ENCODE measurements at regions not wholly inside any gene's neighbourhood (a gene's known extent, or its start where the extent isn't known, plus 50 kb on each side); places are given as distances from the start of the nearest gene placed in this dataset.
"Not testable (repeated sequence)": the region's sequence is repeated elsewhere in the genome, so short reads cannot be mapped to it uniquely, and the experiment has no call there.

DNA sequence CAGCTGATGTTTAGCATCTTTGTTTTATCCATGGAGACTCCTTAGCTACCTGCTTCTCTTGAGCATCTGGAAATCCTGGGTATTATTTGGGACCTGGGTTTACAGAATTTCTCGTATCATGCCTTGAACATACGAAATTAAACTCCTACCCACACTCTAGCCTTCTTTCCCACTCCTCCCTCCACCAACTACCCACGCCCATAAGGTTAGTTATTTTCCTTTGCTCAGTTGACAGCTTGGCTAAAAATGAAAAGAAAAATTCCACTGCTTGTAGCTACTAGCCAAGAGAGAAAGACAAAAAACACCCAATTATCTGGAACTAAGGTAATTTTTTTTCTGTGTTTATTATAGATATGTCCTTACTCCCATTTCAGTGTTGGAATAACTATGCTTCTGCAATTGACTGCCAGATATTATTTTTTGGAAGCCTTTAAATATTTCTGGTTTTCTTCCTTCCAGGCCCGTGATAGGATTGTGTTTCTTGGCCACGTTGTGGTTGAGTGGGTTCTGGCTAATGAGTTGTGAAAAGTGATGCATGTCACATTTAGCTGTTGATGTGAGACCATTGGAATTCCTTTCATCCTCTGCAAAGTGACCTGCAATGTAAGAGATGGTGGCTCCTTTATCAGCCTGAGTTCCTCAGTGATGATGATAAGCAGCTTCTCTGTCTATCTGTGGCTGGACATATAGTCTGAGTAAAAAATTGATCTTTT, 308.1 kb downstream of the LRRC70 start:
- TF ChIP-seq, protein P1, sequence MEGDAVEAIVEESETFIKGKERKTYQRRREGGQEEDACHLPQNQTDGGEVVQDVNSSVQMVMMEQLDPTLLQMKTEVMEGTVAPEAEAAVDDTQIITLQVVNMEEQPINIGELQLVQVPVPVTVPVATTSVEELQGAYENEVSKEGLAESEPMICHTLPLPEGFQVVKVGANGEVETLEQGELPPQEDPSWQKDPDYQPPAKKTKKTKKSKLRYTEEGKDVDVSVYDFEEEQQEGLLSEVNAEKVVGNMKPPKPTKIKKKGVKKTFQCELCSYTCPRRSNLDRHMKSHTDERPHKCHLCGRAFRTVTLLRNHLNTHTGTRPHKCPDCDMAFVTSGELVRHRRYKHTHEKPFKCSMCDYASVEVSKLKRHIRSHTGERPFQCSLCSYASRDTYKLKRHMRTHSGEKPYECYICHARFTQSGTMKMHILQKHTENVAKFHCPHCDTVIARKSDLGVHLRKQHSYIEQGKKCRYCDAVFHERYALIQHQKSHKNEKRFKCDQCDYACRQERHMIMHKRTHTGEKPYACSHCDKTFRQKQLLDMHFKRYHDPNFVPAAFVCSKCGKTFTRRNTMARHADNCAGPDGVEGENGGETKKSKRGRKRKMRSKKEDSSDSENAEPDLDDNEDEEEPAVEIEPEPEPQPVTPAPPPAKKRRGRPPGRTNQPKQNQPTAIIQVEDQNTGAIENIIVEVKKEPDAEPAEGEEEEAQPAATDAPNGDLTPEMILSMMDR (conservative IDR thresholded peaks at IDR 0.05; ENCODE audit: low read length) = no peak
- DNase-seq (ENCODE audit: low read depth) = no peak
- no peak overlapping the region for H3K4me3 ChIP-seq (ENCODE audit: low read length)

DNA sequence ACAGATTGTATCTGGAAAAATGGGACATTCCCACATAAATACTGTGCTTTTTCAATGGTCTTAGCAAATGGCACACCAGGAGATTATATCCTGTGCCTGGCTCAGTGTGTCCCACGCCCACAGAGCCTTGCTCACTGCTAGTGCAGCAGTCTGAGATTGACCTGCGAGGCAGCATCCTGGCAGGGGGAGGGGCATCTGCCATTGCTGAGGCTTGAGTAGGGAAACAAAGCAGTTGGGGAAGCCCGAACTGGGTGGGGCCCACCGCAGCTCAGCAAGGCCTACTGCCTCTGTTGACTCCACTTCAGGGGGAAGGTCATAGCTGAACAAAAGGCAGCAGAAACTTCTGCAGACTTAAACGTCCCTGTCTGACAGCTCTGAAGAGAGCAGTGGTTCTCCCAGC, 258.7 kb downstream of the LRRC70 start:
- not testable (repeated sequence) for DNase-seq (ENCODE audit: low read depth); H3K4me3 ChIP-seq (ENCODE audit: low read length)

DNA sequence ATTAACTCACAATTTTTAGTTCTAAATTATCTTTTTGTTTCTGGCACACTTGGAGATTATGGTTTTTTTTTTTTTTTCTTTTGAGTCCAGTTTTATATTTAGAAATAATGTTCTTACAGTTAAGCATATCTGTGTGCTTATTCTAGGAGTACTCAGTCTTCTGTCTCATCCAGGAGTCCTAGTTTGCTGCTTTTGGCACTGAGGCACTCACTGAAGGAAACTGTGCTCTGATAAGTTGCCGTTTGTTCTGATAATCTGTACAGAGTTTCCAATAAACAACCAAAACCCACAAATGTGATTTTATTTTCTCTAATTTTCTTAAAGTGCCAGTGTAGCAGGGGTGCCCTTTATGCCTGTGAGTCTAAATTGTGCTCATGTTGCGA, 251.0 kb downstream of the LRRC70 start:
- H3K4me3 ChIP-seq (ENCODE audit: low read length) = no peak overlapping the region
- DNase-seq (ENCODE audit: low read depth) = no peak
- TF ChIP-seq, protein P1 (conservative IDR thresholded peaks at IDR 0.05; ENCODE audit: low read length) = no peak

DNA sequence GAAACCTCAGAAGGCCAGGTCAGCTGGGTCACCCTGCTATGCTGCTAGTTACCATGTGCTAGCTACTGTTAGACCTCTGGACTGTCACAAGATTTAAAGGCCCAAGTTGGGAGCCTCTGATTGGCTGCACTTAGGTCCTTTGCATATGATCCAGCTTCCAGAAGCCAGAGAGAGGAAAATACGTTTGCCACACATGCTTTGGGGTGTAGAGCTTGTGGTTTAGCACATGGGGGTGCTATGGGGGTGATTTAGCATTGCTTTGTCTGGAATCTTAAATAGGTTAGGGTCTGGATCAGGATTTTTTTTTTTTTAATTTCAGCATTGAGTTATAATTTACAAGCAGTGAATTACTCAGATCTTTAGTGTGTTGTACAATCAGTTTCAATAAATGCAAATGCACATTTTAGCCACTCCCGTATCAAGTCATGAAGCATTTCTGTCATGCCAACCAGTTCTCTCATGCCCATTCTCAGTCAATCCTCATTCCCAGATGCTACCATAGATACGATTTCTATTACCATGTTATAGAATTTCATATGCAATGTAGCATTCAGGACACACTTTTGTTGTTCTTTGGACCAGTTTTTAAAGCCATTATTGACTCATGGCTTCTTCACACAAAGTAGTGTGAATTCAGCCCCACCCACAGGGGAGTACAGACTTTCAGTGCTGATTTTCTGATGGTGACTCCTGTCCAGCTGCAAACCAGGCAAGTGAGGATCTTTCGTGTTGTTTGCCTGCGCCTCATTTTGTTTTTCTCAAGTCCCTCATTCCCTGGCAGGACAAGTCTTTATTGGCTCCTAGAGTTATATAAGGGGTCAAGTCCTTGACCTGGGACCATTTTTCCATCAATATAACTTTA, 250.4 kb downstream of the LRRC70 start:
- TF ChIP-seq, protein P1 (conservative IDR thresholded peaks at IDR 0.05; ENCODE audit: low read length) = no peak

DNA sequence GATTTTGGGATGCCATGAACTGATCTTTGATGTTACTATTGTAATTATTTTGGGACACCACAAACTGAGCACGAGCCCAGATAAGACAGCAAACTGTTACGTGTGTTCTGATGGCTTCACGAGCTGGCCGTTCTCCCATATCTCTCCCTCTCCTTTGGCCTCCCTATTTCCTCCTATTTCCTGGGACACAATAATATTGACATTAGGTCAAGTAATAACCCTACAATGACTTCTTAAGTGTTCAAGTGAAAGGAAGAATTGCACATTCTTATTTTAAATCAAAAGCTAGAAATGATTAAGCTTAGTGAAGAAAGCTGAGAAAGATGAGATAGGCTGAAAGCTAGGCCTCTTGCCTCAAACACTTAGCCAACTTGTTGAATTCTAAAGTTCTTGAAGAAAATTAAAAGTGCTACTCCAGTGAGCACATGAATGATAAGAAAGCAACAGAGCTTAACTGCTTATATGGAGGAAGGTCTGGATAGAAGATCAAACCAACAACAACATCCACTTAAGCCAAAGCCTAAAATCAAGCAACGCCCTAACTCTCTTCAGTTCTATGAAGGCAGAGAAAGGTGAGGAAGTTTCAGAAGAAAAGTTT, 247.1 kb downstream of the LRRC70 start:
- no peak for DNase-seq (ENCODE audit: low read depth)

More for the DNA sequence above, 250.4 kb downstream of the LRRC70 start:
- DNase-seq (ENCODE audit: low read depth) = no peak
- no peak overlapping the region for H3K4me3 ChIP-seq (ENCODE audit: low read length)

DNA sequence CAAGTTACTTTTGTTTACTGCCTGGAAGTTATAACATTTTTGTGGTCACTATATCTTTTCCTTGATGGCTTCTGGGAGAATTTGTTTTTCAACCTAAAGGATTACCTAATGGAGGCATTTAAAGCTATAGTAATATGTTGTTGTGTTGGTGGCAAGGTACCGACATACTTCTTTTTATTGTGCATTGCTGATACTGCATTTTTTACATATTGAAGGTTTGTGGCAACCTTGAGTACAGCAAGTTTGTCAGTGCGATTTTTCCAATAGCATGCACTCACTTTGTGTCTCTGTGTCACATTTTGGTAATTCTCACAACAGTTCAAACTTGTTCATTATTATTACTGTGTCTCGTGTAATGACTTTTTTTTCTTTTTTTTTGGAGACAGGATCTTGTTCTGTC, 246.3 kb downstream of the LRRC70 start:
- TF ChIP-seq, protein P1 (conservative IDR thresholded peaks at IDR 0.05; ENCODE audit: low read length) = no peak
- H3K4me3 ChIP-seq (ENCODE audit: low read length) = no peak overlapping the region
- no peak for DNase-seq (ENCODE audit: low read depth)

More for the DNA sequence above, 247.1 kb downstream of the LRRC70 start:
- TF ChIP-seq, protein P1 (conservative IDR thresholded peaks at IDR 0.05; ENCODE audit: low read length) = no peak
- H3K4me3 ChIP-seq (ENCODE audit: low read length) = no peak overlapping the region

DNA sequence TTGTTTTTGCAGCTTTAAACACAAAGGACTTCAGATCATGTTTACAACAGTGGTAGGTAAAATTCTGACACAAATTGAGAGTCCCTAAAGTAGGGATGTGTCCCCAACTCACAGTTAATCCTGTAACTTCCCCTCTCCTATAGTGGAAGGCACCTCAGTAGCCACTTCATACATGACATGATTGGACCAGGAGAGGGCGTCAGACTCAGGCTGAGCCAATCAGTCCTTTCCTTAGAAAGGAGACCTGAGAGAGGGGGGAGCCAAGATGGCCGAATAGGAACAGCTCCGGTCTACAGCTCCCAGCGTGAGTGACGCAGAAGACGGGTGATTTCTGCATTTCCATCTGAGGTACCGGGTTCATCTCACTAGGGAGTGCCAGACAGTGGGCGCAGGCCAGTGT, 238.4 kb downstream of the LRRC70 start:
- not testable (repeated sequence) for DNase-seq (ENCODE audit: low read depth); H3K4me3 ChIP-seq (ENCODE audit: low read length)

DNA sequence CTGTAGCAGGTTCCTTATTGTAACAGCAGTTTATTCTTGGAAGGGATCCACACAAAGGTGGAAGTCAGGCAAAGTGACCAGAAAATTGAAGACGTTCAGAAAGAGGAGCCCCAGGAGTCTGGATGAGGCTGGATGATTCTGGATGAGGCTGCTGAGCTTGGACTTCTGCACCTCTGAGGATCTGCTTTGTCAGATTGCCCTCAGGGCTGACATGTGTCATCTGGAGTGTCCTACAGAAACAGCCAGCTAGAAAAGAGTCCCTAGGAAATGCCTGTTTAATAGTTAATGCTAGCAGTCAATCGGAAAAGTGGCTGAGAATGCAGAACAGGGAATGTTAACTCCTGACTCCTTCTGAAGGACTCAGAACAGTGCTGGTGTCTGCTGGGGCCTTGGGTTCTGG, 236.4 kb downstream of the LRRC70 start:
- TF ChIP-seq, protein P1 (conservative IDR thresholded peaks at IDR 0.05; ENCODE audit: low read length) = no peak
- H3K4me3 ChIP-seq (ENCODE audit: low read length) = no peak overlapping the region
- DNase-seq (ENCODE audit: low read depth) = no peak

Data from AG10803 (cell line).